Stimulated activated CD4-positive, alpha-beta T cell treated with anti-CD3 and anti-CD28 coated beads, Interleukin-12 subunit alpha, Interleukin-12 subunit beta, amount 100 ng/mL, for 4 hours (primary cell): ENCODE measurements at regions not wholly inside any gene's neighbourhood (a gene's known extent, or its start where the extent isn't known, plus 50 kb on each side); places are given as distances from the start of the nearest gene placed in this dataset.
"Not testable (repeated sequence)": the region's sequence is repeated elsewhere in the genome, so short reads cannot be mapped to it uniquely, and the experiment has no call there.

Experiments used
- DNase-seq: peaks from one replicate; pipeline ENCODE4 v3.0.0-alpha.2; 2020

GRCh38 chrX:134045372-134045771, 60.0 kb upstream of the GPC3 start:
- DNase-seq = not testable (repeated sequence)

GRCh38 chrX:134067107-134067506, 81.7 kb upstream of the GPC3 start:
- DNase-seq = not testable (repeated sequence)

- DNase-seq = not testable (repeated sequence)
These were observed 86.5 kb upstream of the GPC3 start for GRCh38 chrX:134071899-134072298.

GRCh38 chrX:134073341-134073740, 87.9 kb upstream of the GPC3 start:
- DNase-seq = no peak

- no peak for DNase-seq
These were observed 88.8 kb upstream of the GPC3 start for GRCh38 chrX:134074151-134074550.

GRCh38 chrX:134075894-134076718, 90.7 kb upstream of the GPC3 start:
- DNase-seq = no peak

- DNase-seq = no peak
These were observed 110.0 kb upstream of the GPC3 start for GRCh38 chrX:134095366-134095765.

- no peak for DNase-seq
These were observed 116.2 kb upstream of the GPC3 start for GRCh38 chrX:134101636-134102035.

GRCh38 chrX:134115270-134115669, 121.7 kb upstream of the CCDC160 start:
- no peak for DNase-seq

GRCh38 chrX:134137341-134137740, 99.6 kb upstream of the CCDC160 start:
- no peak for DNase-seq

GRCh38 chrX:134139090-134139489, 97.9 kb upstream of the CCDC160 start:
- DNase-seq = no peak

GRCh38 chrX:134144231-134144630, 92.8 kb upstream of the CCDC160 start:
- DNase-seq = no peak

- DNase-seq = no peak
These were observed 90.5 kb upstream of the CCDC160 start for GRCh38 chrX:134146493-134146892.

GRCh38 chrX:134148172-134148692, 88.8 kb upstream of the CCDC160 start:
- no peak for DNase-seq

GRCh38 chrX:134158821-134159512, 78.0 kb upstream of the CCDC160 start:
- DNase-seq = no peak

- no peak for DNase-seq
These were observed 75.8 kb upstream of the CCDC160 start for GRCh38 chrX:134161162-134161561.

- no peak for DNase-seq
These were observed 75.0 kb upstream of the CCDC160 start for GRCh38 chrX:134162032-134162431.

GRCh38 chrX:134163836-134164235, 73.1 kb upstream of the CCDC160 start:
- no peak for DNase-seq

GRCh38 chrX:134167591-134168203, 69.3 kb upstream of the CCDC160 start:
- no peak for DNase-seq

- peak; percentile 30 for DNase-seq
These were observed 65.1 kb upstream of the CCDC160 start for GRCh38 chrX:134171661-134172587.

- DNase-seq = peak; percentile 28
These were observed 64.3 kb upstream of the CCDC160 start for GRCh38 chrX:134172588-134173259.
